ENCODE measurements at regions not wholly inside any gene's neighbourhood (a gene's known extent, or its start where the extent isn't known, plus 50 kb on each side); places are given as distances from the start of the nearest gene placed in this dataset.

DNA sequence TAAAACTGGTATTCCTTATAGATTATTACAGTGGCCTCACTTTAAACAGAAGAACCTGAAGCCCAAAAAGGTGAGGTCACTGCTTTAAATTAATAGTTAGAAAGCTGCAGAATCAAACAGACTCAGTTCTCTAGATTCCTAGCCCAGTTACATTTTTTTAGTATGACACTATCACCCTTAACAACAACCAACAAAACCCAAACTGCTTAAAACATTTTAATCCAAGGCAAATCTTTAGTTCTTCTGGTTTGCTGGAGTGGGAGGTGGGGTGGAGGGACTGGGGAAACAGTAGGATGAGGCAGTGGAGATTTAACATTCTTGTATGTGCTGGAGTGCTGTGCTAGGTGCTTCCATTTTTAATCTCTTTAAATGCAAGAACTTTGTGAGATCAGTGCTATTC, 631.6 kb upstream of the KCNMB2 start:
- TF ChIP-seq, protein P1, sequence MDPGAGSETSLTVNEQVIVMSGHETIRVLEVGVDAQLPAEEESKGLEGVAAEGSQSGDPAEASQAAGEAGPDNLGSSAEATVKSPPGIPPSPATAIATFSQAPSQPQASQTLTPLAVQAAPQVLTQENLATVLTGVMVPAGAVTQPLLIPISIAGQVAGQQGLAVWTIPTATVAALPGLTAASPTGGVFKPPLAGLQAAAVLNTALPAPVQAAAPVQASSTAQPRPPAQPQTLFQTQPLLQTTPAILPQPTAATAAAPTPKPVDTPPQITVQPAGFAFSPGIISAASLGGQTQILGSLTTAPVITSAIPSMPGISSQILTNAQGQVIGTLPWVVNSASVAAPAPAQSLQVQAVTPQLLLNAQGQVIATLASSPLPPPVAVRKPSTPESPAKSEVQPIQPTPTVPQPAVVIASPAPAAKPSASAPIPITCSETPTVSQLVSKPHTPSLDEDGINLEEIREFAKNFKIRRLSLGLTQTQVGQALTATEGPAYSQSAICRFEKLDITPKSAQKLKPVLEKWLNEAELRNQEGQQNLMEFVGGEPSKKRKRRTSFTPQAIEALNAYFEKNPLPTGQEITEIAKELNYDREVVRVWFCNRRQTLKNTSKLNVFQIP (CRISPR knock-in tag; IDR thresholded peaks at IDR 0.05; ENCODE audit: borderline replicate concordance, low read depth) = no peak
- TF ChIP-seq CSDC2 (CRISPR knock-in tag; IDR thresholded peaks at IDR 0.05) = no peak
- TF ChIP-seq ZFP30 (CRISPR knock-in tag; IDR thresholded peaks at IDR 0.05) = no peak
- no peak for TF ChIP-seq ZC3H10 (CRISPR knock-in tag; IDR thresholded peaks at IDR 0.05)
- TF ChIP-seq ARNTL (CRISPR knock-in tag; IDR thresholded peaks at IDR 0.05; ENCODE audit: borderline replicate concordance, low read depth) = no peak
- no peak for TF ChIP-seq PPARA (CRISPR knock-in tag; IDR thresholded peaks at IDR 0.05; ENCODE audit: borderline replicate concordance)
- TF ChIP-seq, protein P2, sequence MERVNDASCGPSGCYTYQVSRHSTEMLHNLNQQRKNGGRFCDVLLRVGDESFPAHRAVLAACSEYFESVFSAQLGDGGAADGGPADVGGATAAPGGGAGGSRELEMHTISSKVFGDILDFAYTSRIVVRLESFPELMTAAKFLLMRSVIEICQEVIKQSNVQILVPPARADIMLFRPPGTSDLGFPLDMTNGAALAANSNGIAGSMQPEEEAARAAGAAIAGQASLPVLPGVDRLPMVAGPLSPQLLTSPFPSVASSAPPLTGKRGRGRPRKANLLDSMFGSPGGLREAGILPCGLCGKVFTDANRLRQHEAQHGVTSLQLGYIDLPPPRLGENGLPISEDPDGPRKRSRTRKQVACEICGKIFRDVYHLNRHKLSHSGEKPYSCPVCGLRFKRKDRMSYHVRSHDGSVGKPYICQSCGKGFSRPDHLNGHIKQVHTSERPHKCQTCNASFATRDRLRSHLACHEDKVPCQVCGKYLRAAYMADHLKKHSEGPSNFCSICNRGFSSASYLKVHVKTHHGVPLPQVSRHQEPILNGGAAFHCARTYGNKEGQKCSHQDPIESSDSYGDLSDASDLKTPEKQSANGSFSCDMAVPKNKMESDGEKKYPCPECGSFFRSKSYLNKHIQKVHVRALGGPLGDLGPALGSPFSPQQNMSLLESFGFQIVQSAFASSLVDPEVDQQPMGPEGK (CRISPR knock-in tag; IDR thresholded peaks at IDR 0.05; ENCODE audit: borderline replicate concordance) = no peak
- TF ChIP-seq TOX (CRISPR knock-in tag; IDR thresholded peaks at IDR 0.05; ENCODE audit: borderline replicate concordance) = no peak
- TF ChIP-seq, protein P3, sequence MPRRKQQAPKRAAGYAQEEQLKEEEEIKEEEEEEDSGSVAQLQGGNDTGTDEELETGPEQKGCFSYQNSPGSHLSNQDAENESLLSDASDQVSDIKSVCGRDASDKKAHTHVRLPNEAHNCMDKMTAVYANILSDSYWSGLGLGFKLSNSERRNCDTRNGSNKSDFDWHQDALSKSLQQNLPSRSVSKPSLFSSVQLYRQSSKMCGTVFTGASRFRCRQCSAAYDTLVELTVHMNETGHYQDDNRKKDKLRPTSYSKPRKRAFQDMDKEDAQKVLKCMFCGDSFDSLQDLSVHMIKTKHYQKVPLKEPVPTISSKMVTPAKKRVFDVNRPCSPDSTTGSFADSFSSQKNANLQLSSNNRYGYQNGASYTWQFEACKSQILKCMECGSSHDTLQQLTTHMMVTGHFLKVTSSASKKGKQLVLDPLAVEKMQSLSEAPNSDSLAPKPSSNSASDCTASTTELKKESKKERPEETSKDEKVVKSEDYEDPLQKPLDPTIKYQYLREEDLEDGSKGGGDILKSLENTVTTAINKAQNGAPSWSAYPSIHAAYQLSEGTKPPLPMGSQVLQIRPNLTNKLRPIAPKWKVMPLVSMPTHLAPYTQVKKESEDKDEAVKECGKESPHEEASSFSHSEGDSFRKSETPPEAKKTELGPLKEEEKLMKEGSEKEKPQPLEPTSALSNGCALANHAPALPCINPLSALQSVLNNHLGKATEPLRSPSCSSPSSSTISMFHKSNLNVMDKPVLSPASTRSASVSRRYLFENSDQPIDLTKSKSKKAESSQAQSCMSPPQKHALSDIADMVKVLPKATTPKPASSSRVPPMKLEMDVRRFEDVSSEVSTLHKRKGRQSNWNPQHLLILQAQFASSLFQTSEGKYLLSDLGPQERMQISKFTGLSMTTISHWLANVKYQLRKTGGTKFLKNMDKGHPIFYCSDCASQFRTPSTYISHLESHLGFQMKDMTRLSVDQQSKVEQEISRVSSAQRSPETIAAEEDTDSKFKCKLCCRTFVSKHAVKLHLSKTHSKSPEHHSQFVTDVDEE (CRISPR knock-in tag; IDR thresholded peaks at IDR 0.05) = no peak
- TF ChIP-seq RARB (CRISPR knock-in tag; IDR thresholded peaks at IDR 0.05) = no peak
- TF ChIP-seq ZNF8 (CRISPR knock-in tag; IDR thresholded peaks at IDR 0.05) = no peak

Data from SK-N-SH treated with all-trans-retinoic acid at 6 μM for 48 hours (cell line).